AG09319 (cell line): ENCODE measurements at regions not wholly inside any gene's neighbourhood (a gene's known extent, or its start where the extent isn't known, plus 50 kb on each side); places are given as distances from the start of the nearest gene placed in this dataset.
"Not testable (repeated sequence)": the region's sequence is repeated elsewhere in the genome, so short reads cannot be mapped to it uniquely, and the experiment has no call there.

Source experiments
- DNase-seq: peaks from one replicate; pipeline ENCODE4 v3.0.0-alpha.2; 2010; ENCODE audit warnings: low read depth; ENCODE audit errors: extremely low read depth
- CTCF ChIP-seq: IDR thresholded peaks from 2 replicates; pipeline ENCODE4 v1.5.1; 2011; ENCODE audit warnings: low read depth, mild to moderate bottlenecking, inconsistent platforms, low read length, moderate library complexity

- no peak for DNase-seq
- no peak for TF ChIP-seq CTCF
Measured at GRCh38 chr9:75551861-75552260, 338.6 kb upstream of the PCSK5 start.

GRCh38 chr9:75552941-75553340 is 337.5 kb upstream of the PCSK5 start:
- DNase-seq: no peak
- TF ChIP-seq CTCF: no peak

GRCh38 chr9:75566813-75567212 is 323.7 kb upstream of the PCSK5 start:
- not testable (repeated sequence) for DNase-seq

- DNase-seq: no peak
- no peak for TF ChIP-seq CTCF
Measured at GRCh38 chr9:75570538-75570937, 319.9 kb upstream of the PCSK5 start.

GRCh38 chr9:75574569-75574968 is 315.9 kb upstream of the PCSK5 start:
- no peak for TF ChIP-seq CTCF
- DNase-seq: no peak

- TF ChIP-seq CTCF: no peak
- DNase-seq: no peak
Measured at GRCh38 chr9:75582870-75583269, 307.6 kb upstream of the PCSK5 start.

- TF ChIP-seq CTCF: no peak
- DNase-seq: no peak
Measured at GRCh38 chr9:75588808-75589207, 301.7 kb upstream of the PCSK5 start.

- no peak for TF ChIP-seq CTCF
Measured at GRCh38 chr9:75589497-75589896, 301.0 kb upstream of the PCSK5 start.

More at GRCh38 chr9:75589497-75589896, 301.0 kb upstream of the PCSK5 start:
- no peak for DNase-seq
